GM23248 (cell line): ENCODE measurements at regions not wholly inside any gene's neighbourhood (a gene's known extent, or its start where the extent isn't known, plus 50 kb on each side); places are given as distances from the start of the nearest gene placed in this dataset.

Source experiments
- DNase-seq: peaks from one replicate; pipeline ENCODE4 v3.0.0-alpha.2; 2015
- H2AFZ ChIP-seq: fragments of 200-600 bp; sonication (generic); 2 replicates; pipeline ENCODE4 v1.6.1; 2016; ENCODE audit warnings: antibody characterized with exemption
- H3F3A ChIP-seq: fragments of 200-600 bp; sonication (generic); 2 replicates; pipeline ENCODE4 v1.6.1; 2016; ENCODE audit warnings: mild to moderate bottlenecking, antibody characterized with exemption, mixed run types; ENCODE audit not compliant: insufficient read depth
- H3K27ac ChIP-seq: fragments of 200-600 bp; sonication (generic); 2 replicates; pipeline ENCODE4 v1.5.1; 2016; ENCODE audit warnings: mild to moderate bottlenecking
- H3K27me3 ChIP-seq: fragments of 200-600 bp; sonication (generic); replicated peaks from 2 replicates; pipeline ENCODE4 v1.6.1; 2016; ENCODE audit warnings: mild to moderate bottlenecking; ENCODE audit not compliant: insufficient read depth
- H3K36me3 ChIP-seq: fragments of 200-600 bp; sonication (generic); 2 replicates; pipeline ENCODE4 v1.6.1; 2016; ENCODE audit warnings: low read depth, mild to moderate bottlenecking
- H3K4me1 ChIP-seq: fragments of 200-600 bp; sonication (generic); 2 replicates; pipeline ENCODE4 v1.6.1; 2016; ENCODE audit warnings: mild to moderate bottlenecking; ENCODE audit not compliant: insufficient read depth
- H3K4me2 ChIP-seq: fragments of 200-600 bp; sonication (generic); one replicate; pipeline ENCODE4 v1.6.1; 2016; ENCODE audit warnings: mild to moderate bottlenecking; ENCODE audit not compliant: unreplicated experiment
- H3K4me3 ChIP-seq: fragments of 200-600 bp; sonication (generic); 2 replicates; pipeline ENCODE4 v1.5.1; 2016; ENCODE audit warnings: mild to moderate bottlenecking
- H3K79me2 ChIP-seq: fragments of 200-600 bp; sonication (generic); 2 replicates; pipeline ENCODE4 v1.6.1; 2016; ENCODE audit warnings: mild to moderate bottlenecking; ENCODE audit not compliant: insufficient read depth
- H3K9ac ChIP-seq: fragments of 200-600 bp; sonication (generic); 2 replicates; pipeline ENCODE4 v1.6.1; 2016; ENCODE audit warnings: mild to moderate bottlenecking
- H3K9me2 ChIP-seq: fragments of 200-600 bp; sonication (generic); 2 replicates; pipeline ENCODE4 v1.6.1; 2016; ENCODE audit warnings: mixed run types, mild to moderate bottlenecking, moderate library complexity; ENCODE audit not compliant: insufficient read depth
- H3K9me3 ChIP-seq: fragments of 200-600 bp; sonication (generic); one replicate; pipeline ENCODE4 v1.6.1; 2017; ENCODE audit warnings: low read depth
- H4K20me1 ChIP-seq: fragments of 200-600 bp; sonication (generic); 2 replicates; pipeline ENCODE4 v1.6.0; 2016; ENCODE audit not compliant: insufficient read depth
- EZH2 ChIP-seq: fragments of 200-600 bp; sonication (generic); IDR thresholded peaks from 2 replicates; pipeline ENCODE4 v1.6.1; 2018; ENCODE audit warnings: antibody characterized with exemption, mild to moderate bottlenecking; ENCODE audit not compliant: insufficient read depth, poor library complexity, severe bottlenecking
- EZH2phosphoT487 ChIP-seq: fragments of 200-600 bp; sonication (generic); IDR thresholded peaks from 2 replicates; pipeline ENCODE4 v1.6.1; 2018; ENCODE audit warnings: antibody characterized with exemption, moderate library complexity, mild to moderate bottlenecking, low read depth; ENCODE audit not compliant: insufficient read depth
- WGBS, 2 experiments: methylation state at CpG; one replicate each; pipeline ENCODE4 v1.1.6; 2015 to 2017; ENCODE audit warnings: low lambda C conversion rate in 2 of 2, low coverage in 1 of 2; ENCODE audit errors: missing lambda C conversion rate in 2 of 2; 5-methylcytosine and 5-hydroxymethylcytosine counted together
- in situ Hi-C: fragments of 300-500 bp; cut with MboI; formaldehyde crosslinking; loops from 2 replicates; pipeline ENCODE4 v1.15.0; 2020

GRCh38 chr17:21517538-21518293 is 141.6 kb downstream of the KCNJ12 start:
- H4K20me1 ChIP-seq, result no peaks in the 10 kb centered on the region
- H3K36me3 ChIP-seq, result no peaks in the 10 kb centered on the region
- H3K27me3 ChIP-seq, result no peaks in the 10 kb centered on the region
- no peak overlapping the region for H3K9ac ChIP-seq
- no peaks in the 10 kb centered on the region for H3K9me2 ChIP-seq
- no peak overlapping the region for H3K4me3 ChIP-seq
- no peak overlapping the region for H3K27ac ChIP-seq
- H3K4me1 ChIP-seq, result no peaks in the 10 kb centered on the region
- no peaks in the 10 kb centered on the region for H3K79me2 ChIP-seq
- H2AFZ ChIP-seq, result no peak overlapping the region
- no peak overlapping the region for H3K4me2 ChIP-seq
- no peaks in the 10 kb centered on the region for H3F3A ChIP-seq
- TF ChIP-seq EZH2 (no peak), EZH2phosphoT487 (no peak)
- no peaks in the 10 kb centered on the region for H3K9me3 ChIP-seq
- DNase-seq, result no peak
- 70 to 75% methylated on average over 9 of the region's 9 CpGs for WGBS, 2 experiments
- in situ Hi-C loops, result no loop called here

DNA sequence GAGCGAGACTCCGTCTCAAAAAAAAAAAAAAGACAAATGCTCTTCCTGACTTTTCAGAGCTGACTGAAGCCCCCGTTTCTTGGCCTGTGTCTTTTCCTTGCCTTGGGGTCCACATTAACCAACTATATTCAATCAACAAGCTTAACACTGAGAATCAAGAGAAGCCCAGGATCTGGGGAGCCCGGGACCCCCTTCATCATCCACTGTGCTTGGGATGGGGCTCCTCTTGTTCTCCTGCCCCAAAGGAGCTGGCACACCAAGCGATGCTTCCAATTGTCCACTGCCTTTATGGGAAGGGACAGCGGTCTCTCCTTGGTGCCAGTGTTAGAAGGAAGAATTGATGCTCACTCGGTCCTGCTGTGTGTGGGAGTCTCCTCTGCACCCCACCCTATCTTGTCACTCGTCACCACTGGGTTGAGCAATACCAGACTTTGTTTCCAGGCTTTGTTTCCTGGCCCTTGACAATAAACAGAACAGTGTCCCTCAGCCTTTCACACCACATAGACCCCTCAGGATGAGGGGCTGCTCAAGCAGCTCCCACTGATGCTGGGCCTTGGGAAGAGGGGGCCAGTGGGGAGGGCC is 146.7 kb downstream of the KCNJ12 start:
- no peak for TF ChIP-seq EZH2
- no peak for TF ChIP-seq EZH2phosphoT487
- H3K9ac ChIP-seq, result no peak overlapping the region
- in situ Hi-C loops, result no loop called here
- H2AFZ ChIP-seq, result no peak overlapping the region
- H3F3A ChIP-seq, result 0 out of 2 replicates have a peak, but pooled peaks cover 5% of the 10 kb centered on the region
- no peaks in the 10 kb centered on the region for H3K27me3 ChIP-seq
- H3K4me3 ChIP-seq, result no peak overlapping the region
- H3K4me2 ChIP-seq, result no peak overlapping the region
- DNase-seq, result peak; percentile 8
- no peaks in the 10 kb centered on the region for H4K20me1 ChIP-seq
- H3K79me2 ChIP-seq, result no peaks in the 10 kb centered on the region
- H3K27ac ChIP-seq, result no peak overlapping the region
- no peaks in the 10 kb centered on the region for H3K36me3 ChIP-seq
- 47 to 53% methylated on average over 8 of the region's 8 CpGs for WGBS, 2 experiments
- H3K4me1 ChIP-seq, result no peaks in the 10 kb centered on the region
- no peaks in the 10 kb centered on the region for H3K9me3 ChIP-seq
- no peaks in the 10 kb centered on the region for H3K9me2 ChIP-seq

- no peaks in the 10 kb centered on the region for H3K79me2 ChIP-seq
- no peak overlapping the region for H3K27ac ChIP-seq
- H3K4me3 ChIP-seq, result no peak overlapping the region
- in situ Hi-C loops, result no loop called here
- H3K9me2 ChIP-seq, result no peaks in the 10 kb centered on the region
- DNase-seq, result no peak
- H2AFZ ChIP-seq, result no peak overlapping the region
- H3F3A ChIP-seq, result 0 out of 2 replicates have a peak, but pooled peaks cover 5% of the 10 kb centered on the region
- no peak for TF ChIP-seq EZH2
- TF ChIP-seq EZH2phosphoT487, result no peak
- no peak overlapping the region for H3K4me2 ChIP-seq
- no peaks in the 10 kb centered on the region for H3K36me3 ChIP-seq
- 41 to 46% methylated on average over 7 of the region's 7 CpGs for WGBS, 2 experiments
- no peaks in the 10 kb centered on the region for H3K4me1 ChIP-seq
- no peaks in the 10 kb centered on the region for H3K9me3 ChIP-seq
- H3K27me3 ChIP-seq, result no peaks in the 10 kb centered on the region
- no peaks in the 10 kb centered on the region for H4K20me1 ChIP-seq
- no peak overlapping the region for H3K9ac ChIP-seq
Observed at GRCh38 chr17:21523497-21524210, 147.5 kb downstream of the KCNJ12 start.

- Histone ChIP-seq H3K9me3 (no peaks in the 10 kb centered on the region), H3F3A (0 out of 2 replicates have a peak, but pooled peaks cover 5% of the 10 kb centered on the region), H3K27me3 (no peaks in the 10 kb centered on the region), H3K9me2 (no peaks in the 10 kb centered on the region), H3K4me2 (no peak overlapping the region), H3K4me3 (no peak overlapping the region), H2AFZ (no peak overlapping the region), H4K20me1 (no peaks in the 10 kb centered on the region), H3K4me1 (no peaks in the 10 kb centered on the region), H3K36me3 (no peaks in the 10 kb centered on the region), H3K79me2 (no peaks in the 10 kb centered on the region), H3K27ac (no peak overlapping the region), H3K9ac (no peak overlapping the region)
- DNase-seq, result no peak
- TF ChIP-seq EZH2phosphoT487, result no peak
- TF ChIP-seq EZH2, result no peak
- in situ Hi-C loops, result no loop called here
- 86 to 88% methylated on average over 12 of the region's 12 CpGs for WGBS, 2 experiments
Observed at GRCh38 chr17:21524211-21524591, 148.0 kb downstream of the KCNJ12 start.
